ELR (cell line): ENCODE measurements at regions not wholly inside any gene's neighbourhood (a gene's known extent, or its start where the extent isn't known, plus 50 kb on each side); places are given as distances from the start of the nearest gene placed in this dataset.
"Not testable (repeated sequence)": the region's sequence is repeated elsewhere in the genome, so short reads cannot be mapped to it uniquely, and the experiment has no call there.

ENCODE experiments used
- DNase-seq: peaks from one replicate; pipeline ENCODE4 v3.0.0-alpha.2; 2015; ENCODE audit warnings: low read depth

GRCh38 chr2:102871707-102872106 is 109.9 kb downstream of the TMEM182 start:
- DNase-seq: no peak

- DNase-seq: peak; percentile 0
These were observed 110.6 kb downstream of the TMEM182 start for GRCh38 chr2:102872388-102872787.

- DNase-seq: not testable (repeated sequence)
These were observed 117.7 kb downstream of the TMEM182 start for GRCh38 chr2:102879513-102879912.

GRCh38 chr2:102880731-102881130 is 118.9 kb downstream of the TMEM182 start:
- no peak for DNase-seq

GRCh38 chr2:102886216-102886893 is 124.5 kb downstream of the TMEM182 start:
- no peak for DNase-seq

- no peak for DNase-seq
These were observed 126.7 kb downstream of the TMEM182 start for GRCh38 chr2:102888514-102888913.

GRCh38 chr2:102891296-102891695 is 129.5 kb downstream of the TMEM182 start:
- no peak for DNase-seq

GRCh38 chr2:102892698-102893310 is 131.0 kb downstream of the TMEM182 start:
- DNase-seq: no peak

GRCh38 chr2:102893870-102894269 is 132.0 kb downstream of the TMEM182 start:
- no peak for DNase-seq

- DNase-seq: no peak
These were observed 133.5 kb downstream of the TMEM182 start for GRCh38 chr2:102895376-102895775.

GRCh38 chr2:102909240-102909639 is 147.4 kb downstream of the TMEM182 start:
- not testable (repeated sequence) for DNase-seq

GRCh38 chr2:102910724-102911123 is 148.9 kb downstream of the TMEM182 start:
- no peak for DNase-seq

- DNase-seq: peak; percentile 63
These were observed 153.3 kb downstream of the TMEM182 start for GRCh38 chr2:102915128-102915527.

GRCh38 chr2:102922321-102922720 is 160.5 kb downstream of the TMEM182 start:
- no peak for DNase-seq

GRCh38 chr2:102925003-102925402 is 163.2 kb downstream of the TMEM182 start:
- DNase-seq: no peak

GRCh38 chr2:102927854-102928267 is 166.0 kb downstream of the TMEM182 start:
- DNase-seq: no peak

- DNase-seq: no peak
These were observed 167.9 kb downstream of the TMEM182 start for GRCh38 chr2:102929721-102930120.

GRCh38 chr2:102932501-102932900 is 170.7 kb downstream of the TMEM182 start:
- DNase-seq: no peak

GRCh38 chr2:102939207-102939606 is 177.4 kb downstream of the TMEM182 start:
- DNase-seq: no peak

GRCh38 chr2:102940684-102941083 is 178.9 kb downstream of the TMEM182 start:
- no peak for DNase-seq

GRCh38 chr2:102942107-102942506 is 180.3 kb downstream of the TMEM182 start:
- DNase-seq: no peak

GRCh38 chr2:102943251-102943650 is 181.4 kb downstream of the TMEM182 start:
- DNase-seq: no peak

- no peak for DNase-seq
These were observed 188.6 kb downstream of the TMEM182 start for GRCh38 chr2:102950371-102950946.
